Smooth muscle cell of the brain vasculature (primary cell): ENCODE measurements at regions not wholly inside any gene's neighbourhood (a gene's known extent, or its start where the extent isn't known, plus 50 kb on each side); places are given as distances from the start of the nearest gene placed in this dataset.

Experiments used
- DNase-seq: peaks from one replicate; pipeline ENCODE4 v3.0.0-alpha.2; 2012; ENCODE audit warnings: low read depth, low spot score

DNA sequence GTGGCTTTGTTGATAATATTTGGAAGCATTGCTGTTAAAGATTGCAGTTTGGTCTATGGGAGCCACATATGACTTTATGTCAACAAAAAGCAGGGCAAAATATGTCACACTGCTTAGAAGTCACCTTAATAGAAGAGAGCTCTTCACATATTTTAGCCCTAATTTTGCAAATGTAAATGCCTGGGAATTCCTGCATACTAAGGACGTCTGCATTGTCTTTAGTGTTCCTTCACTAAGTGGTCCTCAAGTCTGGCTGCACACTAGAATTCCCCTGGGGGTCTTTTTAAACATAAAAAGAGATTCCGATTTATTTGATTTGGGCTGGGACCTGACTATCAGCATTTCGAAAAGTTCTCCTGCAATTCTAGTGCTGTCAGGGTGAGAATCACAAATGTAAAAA lies 495.1 kb upstream of the FAM241A start:
- DNase-seq = no peak

DNA sequence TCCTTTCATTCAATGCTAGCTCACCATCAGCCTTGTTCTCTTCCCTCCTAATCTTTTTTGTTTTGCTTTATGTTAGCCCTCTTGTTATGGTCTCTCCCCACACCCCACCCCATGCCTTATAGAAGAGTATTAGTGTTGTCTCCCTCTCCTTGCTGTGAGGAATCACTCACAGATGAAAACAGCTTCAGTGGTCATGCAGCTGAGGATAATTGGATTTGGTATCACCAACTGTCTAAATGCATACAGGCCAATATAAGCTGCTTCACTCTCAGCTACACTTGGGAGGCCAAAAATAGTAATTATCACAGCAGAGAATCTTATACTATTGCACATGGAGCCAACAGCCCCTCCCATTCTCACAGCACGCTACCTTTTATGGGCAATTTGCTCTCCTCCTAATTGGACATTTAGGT lies 494.6 kb upstream of the FAM241A start:
- no peak for DNase-seq

DNA sequence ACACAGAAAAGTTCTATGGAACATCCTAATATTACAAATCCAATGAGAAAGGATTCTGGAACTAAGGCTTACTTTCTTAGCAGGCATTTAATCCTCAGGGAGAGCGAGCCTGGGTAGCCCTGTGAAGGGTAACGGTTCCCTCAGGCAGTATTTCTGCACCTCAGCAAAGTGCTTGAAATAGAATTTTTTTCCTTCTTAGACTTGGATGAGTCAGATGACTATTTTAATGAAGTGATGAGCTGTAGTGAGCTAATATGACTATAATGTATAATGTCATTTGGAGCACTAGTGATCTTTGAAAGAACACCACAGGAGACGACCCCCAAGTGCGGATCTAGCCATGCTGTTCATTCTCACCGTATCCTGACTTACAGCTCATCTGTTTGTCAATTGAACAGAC lies 493.0 kb upstream of the FAM241A start:
- no peak for DNase-seq

DNA sequence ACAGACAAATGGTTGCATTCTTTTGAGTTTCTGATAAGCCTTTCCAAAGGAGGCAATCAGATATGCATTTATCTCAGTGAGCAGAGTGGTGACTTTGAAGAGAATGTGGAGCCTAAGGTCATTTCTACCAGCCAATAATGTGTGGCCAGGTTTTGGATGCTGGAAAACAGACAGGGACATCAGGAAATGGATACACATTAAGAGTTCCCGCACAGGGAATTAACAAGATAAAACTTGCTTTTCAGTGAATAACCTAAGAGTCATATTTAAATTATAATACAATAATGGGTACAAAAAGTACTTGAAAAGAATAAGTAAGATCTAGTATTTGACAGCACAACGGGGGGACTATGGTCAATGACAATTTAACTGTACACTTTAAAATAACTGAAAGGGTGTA lies 492.3 kb upstream of the FAM241A start:
- no peak for DNase-seq

DNA sequence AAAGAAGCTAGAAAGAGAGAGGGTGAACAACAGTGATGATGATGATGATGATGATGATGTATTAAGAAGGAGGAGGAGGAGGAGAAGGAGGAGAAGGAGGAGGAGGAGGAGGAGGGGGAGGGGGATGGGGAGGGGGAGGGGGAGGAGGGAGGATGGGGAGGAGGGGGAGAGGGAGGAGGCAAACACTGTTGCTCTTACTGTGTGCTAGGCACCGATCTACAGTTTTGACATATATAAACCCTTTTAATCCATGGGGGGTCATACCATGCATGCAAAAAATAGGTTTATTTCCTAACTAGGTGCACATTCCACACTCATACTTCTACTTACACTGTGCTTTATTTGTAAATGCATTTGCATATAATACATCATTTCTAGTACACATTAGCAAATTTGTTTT lies 482.8 kb upstream of the FAM241A start:
- no peak for DNase-seq

DNA sequence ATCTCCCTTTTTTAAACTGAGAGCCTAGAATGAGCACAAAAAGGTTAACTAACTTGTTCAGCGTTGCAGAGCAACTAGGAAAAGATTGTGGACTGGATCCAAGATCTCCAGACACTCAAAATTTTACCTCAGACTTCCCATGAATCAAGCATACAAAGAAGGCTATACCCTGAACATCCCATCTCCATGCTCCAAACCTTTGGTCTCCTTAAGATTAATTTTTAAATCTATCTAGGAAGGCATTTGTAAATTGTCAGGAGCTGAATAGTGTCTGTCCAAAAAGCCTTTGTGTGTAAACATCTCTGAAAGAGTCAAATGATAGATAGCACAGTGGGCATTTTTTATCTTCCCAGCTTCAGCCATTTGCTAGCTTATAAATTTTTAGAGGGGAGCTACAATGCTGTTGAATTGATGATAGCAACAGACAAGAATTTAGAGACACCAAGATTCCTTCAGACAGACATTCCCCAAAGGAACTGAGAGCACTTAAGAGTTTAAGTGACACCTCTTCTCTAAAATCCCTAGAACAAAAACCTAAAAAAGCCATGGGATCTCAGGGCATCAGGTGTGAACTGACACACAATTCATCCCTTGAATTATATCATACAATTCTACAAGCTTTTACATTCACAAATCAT lies 480.8 kb upstream of the FAM241A start:
- no peak for DNase-seq

DNA sequence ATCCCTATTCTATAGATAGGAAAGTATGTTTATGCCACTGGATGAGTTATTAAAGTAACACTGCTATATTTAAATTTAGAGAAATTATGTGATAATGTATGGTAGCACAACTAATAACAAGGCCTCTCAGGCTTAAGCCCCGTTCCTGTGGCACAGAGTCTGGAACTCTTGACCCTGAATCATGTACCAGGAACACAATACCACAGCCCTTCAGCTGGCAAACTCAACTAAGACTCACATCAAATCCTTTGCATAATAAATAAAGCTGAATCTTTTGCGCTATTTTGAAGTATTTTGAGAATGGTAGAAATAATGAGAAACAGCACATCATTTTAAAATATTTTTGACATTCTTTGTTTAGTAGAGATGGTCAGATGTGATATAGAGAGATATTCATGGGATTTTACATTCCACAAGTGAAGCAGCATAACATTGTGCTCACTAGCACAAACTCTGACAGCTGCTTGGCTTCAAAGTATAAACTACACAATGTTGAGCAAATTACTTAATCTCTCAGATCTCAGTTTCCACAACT lies 478.4 kb upstream of the FAM241A start:
- DNase-seq = no peak

DNA sequence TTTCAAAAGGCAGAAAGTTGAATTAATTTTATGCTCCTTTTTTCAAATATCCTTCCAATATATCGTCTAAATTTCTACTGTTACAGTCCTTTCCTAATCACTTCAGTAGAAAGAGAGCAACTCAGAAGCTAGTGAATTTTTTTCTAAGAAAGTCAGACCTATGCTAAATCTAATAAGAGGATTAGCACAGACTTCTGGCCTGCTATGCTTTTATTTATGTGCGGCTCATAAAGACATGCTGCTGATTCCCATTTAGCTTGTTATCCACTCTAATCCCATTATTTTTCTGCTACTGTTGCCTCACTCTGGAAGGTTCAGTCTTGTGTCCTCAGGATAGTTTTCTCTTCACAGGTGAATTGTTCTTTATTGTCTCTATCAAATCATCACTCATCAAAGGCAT lies 473.5 kb upstream of the FAM241A start:
- no peak for DNase-seq

DNA sequence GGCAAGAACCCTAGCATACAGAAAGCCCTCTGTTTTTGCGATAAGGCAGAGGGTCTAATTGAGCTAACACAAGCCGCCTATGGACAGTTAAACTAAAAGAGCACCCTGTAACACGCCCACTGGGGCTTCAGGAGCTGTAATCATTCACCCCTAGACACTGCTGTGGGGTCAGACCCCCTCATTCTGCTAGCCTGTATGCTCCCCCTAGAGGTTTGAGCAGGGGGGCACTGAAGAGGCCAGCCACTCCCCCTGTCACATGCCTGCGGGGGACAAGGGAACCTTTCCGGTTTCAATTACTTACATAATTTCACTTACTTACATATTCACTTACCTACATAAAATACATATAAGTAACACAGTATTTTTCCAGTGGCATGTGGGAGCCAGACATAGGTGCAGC lies 469.5 kb upstream of the FAM241A start:
- DNase-seq = no peak

DNA sequence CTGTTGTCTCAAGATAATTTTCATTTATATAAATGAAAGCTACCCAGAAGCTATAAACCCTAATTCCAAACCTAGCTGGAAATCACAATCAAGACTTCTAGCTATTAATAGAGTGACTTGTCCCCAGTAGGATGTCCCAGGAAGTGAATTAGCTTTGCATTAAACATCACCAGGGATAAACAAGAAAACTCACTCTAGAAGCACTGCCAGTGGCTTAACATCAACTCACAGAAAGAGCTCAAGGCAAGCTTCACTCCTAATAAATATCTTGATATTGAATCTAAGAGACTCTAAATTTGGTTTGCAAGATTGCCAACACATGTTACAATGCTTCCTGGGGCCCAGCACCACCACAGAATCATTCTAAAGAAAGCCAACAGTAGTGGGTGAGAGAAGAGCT lies 468.7 kb upstream of the FAM241A start:
- no peak for DNase-seq

DNA sequence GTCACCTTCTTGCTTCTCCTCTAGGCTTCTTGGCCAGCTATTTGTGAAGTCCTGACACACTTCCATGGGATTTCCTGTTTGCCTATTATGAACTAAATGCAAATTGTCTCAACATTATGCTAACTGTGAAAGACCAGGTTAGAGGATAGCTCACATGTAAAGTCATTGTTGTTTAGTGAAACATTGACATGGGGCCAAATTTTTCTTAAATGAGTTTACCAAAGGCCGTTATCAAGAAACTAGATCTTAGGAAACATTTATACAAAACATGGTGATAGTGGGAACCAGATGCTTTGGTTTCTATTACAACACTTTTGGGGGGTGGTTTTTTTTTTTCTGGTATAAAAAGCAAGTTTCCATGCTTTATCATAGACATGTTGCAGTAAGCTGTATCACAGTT lies 466.8 kb upstream of the FAM241A start:
- no peak for DNase-seq

DNA sequence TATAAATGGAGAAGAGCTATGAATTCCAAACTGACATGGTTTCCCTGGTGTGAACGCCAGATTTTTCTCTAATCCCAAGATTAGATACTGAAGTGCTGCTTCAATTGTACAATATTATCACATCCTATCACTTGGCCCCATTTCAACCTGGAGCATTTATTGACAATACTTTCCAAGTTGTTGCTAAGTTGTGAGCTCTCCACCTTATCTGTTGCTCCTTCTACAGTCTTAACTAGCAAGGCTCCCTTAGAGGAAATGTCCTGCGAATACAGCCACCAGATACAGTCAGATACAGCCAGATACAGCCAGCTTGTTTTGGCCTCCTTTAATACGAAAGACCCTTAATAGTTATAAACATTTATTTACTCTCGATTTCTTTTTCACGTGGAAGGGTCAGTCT lies 466.3 kb upstream of the FAM241A start:
- DNase-seq = no peak

DNA sequence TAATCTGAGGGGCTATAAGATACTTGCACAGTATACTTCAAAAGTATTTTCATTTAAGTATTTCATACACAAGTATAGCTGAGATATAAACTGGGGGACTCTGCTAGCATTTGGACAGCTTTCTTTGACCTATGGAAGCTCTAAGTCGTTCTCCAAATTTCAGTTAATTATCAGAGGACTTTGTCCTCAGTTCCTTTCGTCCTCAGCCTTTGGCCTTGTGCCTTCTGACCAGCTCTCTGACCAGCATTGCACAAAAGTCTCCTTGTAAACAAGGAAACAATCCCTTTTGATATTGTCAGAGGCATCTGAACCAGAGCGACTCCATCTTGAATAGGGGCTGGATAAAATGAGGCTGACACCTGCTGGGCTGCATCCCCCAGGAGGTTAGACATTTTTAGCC lies 464.0 kb upstream of the FAM241A start:
- no peak for DNase-seq

DNA sequence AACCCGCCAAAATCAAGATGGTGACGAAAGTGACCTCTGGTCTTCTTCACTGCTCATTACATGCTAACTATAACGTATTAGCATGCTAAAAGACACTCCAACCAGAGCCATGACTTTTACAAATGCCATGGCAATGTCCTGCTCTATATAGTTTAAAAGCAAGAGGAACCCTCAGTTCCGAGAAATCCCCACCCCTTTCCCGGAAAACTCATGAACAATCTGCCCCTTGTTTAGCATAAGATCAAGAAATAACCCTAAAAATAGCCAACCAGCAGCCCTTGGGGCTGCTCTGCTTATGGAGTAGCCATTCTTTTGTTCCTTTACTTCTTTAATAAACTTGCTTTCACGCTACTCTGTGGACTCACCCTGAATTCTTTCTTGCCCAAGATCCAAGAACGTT lies 463.5 kb upstream of the FAM241A start:
- DNase-seq = no peak

DNA sequence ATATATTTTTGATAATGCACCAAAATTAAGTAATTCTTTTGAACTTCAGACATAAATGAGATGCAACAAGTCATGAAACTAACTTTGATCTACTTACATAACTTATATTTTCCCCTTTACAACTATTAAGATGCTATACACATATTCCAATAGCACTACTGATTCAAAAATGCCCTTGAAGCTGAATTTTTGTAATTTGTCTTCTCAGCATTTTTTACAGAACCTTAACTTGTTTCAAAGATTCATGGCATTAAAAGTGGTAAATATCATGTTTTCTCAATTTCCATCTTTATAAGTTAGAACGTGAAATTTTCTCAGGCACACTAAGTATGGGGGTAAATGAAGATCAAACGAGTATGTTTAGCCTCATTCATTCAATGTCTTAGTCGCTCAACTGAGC lies 460.0 kb upstream of the FAM241A start:
- no peak for DNase-seq

DNA sequence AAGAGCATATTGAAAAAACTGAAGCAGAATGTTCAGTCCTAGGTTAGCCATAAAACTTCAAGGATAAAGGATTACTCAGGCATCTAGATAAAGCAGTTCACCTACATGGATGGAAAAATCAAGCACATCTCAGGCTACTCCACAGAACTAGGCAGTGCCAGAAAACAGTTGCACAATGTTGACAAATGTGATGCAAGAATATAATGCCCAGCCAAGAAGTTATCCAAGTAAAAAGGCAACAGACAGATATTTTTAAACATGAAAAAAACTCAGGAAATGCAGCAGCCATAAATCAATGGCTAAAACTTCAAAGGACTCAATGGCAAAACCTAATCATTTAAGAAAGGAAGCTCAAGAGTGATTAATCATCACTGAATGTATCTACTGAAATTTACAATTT lies 456.0 kb upstream of the FAM241A start:
- no peak for DNase-seq

DNA sequence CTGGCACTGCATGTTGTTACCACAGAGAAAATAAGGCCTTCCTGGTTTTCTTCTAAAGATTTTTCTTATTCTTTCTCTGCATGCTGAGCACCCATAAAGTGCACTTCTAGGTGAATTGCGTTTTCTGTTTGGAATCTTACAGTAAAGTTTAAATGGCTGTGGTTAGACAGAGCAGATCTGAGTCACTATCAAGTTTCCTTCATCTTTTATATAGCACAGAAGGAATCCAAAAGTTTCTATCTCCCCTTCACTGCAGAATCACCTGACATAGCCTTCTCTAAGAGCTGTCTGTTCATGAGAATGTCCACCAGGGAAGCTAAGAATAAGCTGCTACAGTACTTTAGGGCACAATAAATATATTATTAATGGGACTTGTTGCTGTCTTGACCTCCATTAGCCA lies 455.5 kb upstream of the FAM241A start:
- no peak for DNase-seq

DNA sequence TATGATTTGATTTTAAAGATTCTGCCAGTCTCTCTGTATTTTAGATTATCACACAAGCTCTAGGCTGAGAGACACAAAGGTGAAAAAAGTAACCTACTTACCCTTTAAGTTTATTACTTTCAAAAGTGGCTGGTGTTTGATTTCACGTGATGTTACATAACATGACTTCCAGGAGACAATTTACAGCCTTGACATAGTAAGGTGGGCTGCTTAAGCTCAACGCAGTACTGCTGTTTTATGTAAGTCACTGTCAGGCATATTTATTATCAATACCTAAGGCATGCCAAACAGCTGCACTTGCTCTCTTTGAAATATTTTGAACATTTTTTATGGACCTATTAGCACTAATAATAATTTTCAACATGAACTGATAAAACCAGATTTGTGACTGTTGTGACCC lies 451.5 kb upstream of the FAM241A start:
- DNase-seq = no peak

DNA sequence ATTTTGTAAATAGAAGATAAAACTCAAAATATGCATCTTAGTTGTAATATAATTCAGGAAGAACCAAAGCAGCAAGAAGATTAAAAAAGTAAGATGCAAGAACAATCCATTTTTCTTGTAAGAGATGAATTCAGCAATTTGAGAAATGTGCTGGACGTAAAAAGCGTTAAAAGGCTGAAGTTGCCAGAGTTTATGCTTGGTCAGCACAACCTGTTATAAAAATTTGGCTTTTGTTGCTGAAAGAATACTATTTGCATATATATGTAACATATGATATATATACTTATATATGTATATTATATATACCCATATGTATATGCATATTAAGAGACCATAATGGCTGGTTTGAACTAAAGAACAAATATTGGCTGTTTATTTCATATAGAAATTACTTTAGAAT lies 449.6 kb upstream of the FAM241A start:
- DNase-seq = no peak

DNA sequence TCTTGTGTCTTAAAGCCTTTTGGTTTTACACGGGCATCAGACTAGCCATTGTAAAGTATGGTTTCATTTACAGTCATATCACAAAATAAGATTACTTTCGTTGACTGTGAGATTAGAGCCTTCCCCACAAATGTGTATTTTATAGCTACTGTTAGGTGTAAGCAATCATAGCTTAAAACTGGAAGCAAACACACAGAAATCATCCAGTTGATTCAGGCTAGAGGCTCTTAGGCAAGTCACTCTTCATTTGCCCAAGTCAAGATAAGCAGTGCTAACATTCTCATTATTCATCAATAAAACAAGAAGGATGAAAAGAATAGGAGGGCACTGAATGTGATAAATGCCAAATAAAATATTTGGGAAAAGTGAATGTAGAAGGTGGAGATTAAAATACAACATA lies 448.7 kb upstream of the FAM241A start:
- DNase-seq = no peak

DNA sequence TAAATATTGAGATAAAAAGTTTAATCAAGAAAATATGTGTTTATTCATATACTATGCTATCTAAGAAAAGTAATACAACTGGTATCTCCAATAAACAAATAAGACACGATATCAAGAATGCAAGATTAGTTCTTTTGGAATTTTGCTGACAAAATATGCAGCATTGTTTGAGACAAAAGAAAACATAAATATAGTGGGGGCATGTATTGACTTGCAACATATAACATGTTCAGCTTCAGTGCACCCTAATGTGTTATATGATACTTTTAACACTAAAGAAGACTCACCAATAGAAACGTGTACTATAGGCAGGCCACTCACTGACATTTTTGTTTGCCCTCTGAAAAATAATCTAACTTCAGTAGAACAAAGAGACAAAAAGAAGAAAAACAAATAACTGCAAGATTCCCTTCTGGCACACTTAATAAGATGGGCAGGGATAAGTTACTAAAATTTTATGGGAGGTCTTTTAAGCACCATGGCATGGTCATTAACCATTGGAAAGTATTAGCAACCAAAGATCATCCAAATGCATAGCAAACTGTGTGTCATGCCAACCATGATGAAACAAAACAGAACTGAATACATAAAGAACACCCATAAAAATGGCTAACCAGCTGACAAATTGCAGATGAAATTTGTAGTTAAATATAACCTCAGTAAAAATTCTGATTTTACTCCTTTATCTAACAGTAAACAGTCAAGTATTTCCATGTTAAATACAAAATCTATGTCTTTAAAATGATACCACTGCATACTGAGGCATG lies 447.9 kb upstream of the FAM241A start:
- no peak for DNase-seq

DNA sequence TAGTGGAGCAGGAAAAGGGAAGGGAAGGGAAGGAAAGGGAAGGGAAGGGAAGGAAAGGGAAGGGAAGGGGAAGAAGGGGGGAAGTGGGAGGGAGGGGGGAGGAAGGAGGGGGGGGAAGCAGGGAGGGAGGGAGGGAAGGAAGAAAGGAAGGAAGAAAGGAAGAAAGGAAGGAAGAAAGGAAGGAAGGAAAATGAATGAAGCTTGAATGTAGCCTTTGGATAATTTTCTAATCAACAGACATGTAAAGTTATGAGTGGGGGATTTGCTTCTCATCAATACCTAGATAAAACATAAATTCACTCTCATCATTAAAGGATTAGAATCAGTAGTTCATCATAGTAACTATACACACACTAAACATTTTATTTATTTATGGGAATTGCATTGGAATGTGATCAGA lies 446.9 kb upstream of the FAM241A start:
- DNase-seq = no peak

DNA sequence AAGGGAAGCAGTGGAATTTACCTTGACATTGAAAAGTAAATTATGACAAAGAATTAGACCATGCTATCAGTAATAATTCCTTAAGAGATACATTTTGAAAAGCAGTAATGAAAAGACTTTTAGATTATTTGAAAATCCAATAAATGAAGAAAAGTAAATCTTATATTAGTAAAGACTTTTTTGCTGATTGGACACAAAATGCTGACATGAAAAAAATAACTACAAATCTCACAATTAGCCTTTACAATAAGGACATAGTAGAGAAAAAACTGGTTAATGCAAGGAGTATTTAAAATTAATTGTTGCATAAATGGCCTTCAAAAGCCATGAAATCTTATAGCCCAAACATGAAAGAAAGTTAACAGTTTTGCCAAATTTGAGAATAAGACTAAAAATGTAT lies 446.1 kb upstream of the FAM241A start:
- no peak for DNase-seq
